ENCODE measurements at regions not wholly inside any gene's neighbourhood (a gene's known extent, or its start where the extent isn't known, plus 50 kb on each side); places are given as distances from the start of the nearest gene placed in this dataset.

DNA sequence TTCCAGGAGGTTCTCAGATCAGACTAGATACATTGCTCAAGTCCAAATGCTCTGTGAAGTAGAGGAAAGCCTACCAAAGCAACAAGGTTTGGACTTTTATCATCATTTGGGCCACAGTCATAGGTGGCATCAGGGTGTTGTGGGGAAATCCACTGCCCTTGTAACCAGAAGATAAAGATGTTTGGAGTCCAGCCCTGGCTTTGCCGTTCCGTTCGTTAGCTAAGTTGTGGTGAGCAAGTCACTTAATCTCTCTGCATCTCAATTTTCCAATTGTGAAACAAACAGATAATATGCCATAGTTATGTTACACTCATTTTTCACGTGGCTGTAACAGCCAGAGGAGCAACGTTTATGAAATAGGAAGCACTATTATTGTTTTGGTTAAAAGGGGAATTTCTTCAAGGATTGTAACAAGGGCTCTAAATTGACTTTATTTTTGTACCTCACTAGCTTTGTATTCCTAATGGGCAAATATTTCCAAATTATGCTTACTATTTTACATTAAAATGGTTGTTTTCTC is 125.6 kb downstream of the CD47 start:
- TF ChIP-seq EZH2phosphoT487 (IDR thresholded peaks at IDR 0.05; ENCODE audit: borderline replicate concordance) = no peak
- TF ChIP-seq, protein P1, sequence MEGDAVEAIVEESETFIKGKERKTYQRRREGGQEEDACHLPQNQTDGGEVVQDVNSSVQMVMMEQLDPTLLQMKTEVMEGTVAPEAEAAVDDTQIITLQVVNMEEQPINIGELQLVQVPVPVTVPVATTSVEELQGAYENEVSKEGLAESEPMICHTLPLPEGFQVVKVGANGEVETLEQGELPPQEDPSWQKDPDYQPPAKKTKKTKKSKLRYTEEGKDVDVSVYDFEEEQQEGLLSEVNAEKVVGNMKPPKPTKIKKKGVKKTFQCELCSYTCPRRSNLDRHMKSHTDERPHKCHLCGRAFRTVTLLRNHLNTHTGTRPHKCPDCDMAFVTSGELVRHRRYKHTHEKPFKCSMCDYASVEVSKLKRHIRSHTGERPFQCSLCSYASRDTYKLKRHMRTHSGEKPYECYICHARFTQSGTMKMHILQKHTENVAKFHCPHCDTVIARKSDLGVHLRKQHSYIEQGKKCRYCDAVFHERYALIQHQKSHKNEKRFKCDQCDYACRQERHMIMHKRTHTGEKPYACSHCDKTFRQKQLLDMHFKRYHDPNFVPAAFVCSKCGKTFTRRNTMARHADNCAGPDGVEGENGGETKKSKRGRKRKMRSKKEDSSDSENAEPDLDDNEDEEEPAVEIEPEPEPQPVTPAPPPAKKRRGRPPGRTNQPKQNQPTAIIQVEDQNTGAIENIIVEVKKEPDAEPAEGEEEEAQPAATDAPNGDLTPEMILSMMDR (conservative IDR thresholded peaks at IDR 0.05; ENCODE audit: low read length) = no peak
- Histone ChIP-seq H3K79me2 (ENCODE audit: insufficient read depth, low read length) (no peaks in the 10 kb centered on the region), H3K4me1 (ENCODE audit: insufficient read depth, low read length, poor library complexity, severe bottlenecking) (peaks cover 10% of the 10 kb centered on the region), H3K9me2 (replicated peaks; ENCODE audit: low read depth, low read length) (no peaks in the 10 kb centered on the region), H3K4me2 (ENCODE audit: low read depth, low read length, poor library complexity, severe bottlenecking) (no peak overlapping the region), H2AFZ (ENCODE audit: low read length) (no peak overlapping the region), H3K4me3 (ENCODE audit: low read length, poor library complexity, severe bottlenecking) (no peak overlapping the region), H3F3A (ENCODE audit: low read depth) (no peaks in the 10 kb centered on the region), H3K9ac (ENCODE audit: low read depth, low read length, poor library complexity, severe bottlenecking) (no peak overlapping the region), H3K27me3 (ENCODE audit: insufficient read depth, low read length, poor library complexity, severe bottlenecking) (no peaks in the 10 kb centered on the region), H4K20me1 (ENCODE audit: insufficient read depth, low read length, poor library complexity, severe bottlenecking) (no peaks in the 10 kb centered on the region), H3K9me3 (ENCODE audit: insufficient read depth, low read depth, low read length) (no peaks in the 10 kb centered on the region), H3K36me3 (ENCODE audit: insufficient read depth, low read length) (no peaks in the 10 kb centered on the region)

DNA sequence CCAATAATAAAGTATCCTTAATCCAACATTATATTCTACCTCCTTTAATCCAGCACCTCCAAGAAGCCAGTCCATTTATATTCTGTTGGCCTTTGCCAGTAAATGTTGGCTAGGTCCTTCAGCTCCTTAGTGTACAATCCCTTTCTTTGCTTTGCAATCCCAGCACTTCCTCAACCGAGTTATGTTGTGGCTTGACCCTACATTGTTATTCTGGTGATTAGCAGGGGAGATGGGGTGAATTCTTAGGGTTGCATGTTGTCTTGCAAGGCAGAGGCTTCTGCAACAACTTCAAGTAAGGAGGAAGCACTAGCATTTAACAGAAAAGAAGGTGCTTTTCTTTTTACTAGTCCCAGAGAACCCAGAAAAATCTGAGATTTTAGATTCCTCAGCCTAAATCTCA is 127.2 kb downstream of the CD47 start:
- H3K9me2 ChIP-seq (replicated peaks; ENCODE audit: low read depth, low read length) = no peaks in the 10 kb centered on the region
- TF ChIP-seq, protein P1 (conservative IDR thresholded peaks at IDR 0.05; ENCODE audit: low read length) = no peak
- TF ChIP-seq EZH2phosphoT487 (IDR thresholded peaks at IDR 0.05; ENCODE audit: borderline replicate concordance) = no peak
- H3K9me3 ChIP-seq (ENCODE audit: insufficient read depth, low read depth, low read length) = no peaks in the 10 kb centered on the region
- no peak overlapping the region for H3K4me3 ChIP-seq (ENCODE audit: low read length, poor library complexity, severe bottlenecking)
- no peak overlapping the region for H2AFZ ChIP-seq (ENCODE audit: low read length)
- no peaks in the 10 kb centered on the region for H4K20me1 ChIP-seq (ENCODE audit: insufficient read depth, low read length, poor library complexity, severe bottlenecking)
- no peaks in the 10 kb centered on the region for H3K36me3 ChIP-seq (ENCODE audit: insufficient read depth, low read length)
- no peaks in the 10 kb centered on the region for H3F3A ChIP-seq (ENCODE audit: low read depth)
- H3K4me2 ChIP-seq (ENCODE audit: low read depth, low read length, poor library complexity, severe bottlenecking) = no peak overlapping the region
- H3K27me3 ChIP-seq (ENCODE audit: insufficient read depth, low read length, poor library complexity, severe bottlenecking) = no peaks in the 10 kb centered on the region
- H3K9ac ChIP-seq (ENCODE audit: low read depth, low read length, poor library complexity, severe bottlenecking) = no peak overlapping the region
- no peaks in the 10 kb centered on the region for H3K79me2 ChIP-seq (ENCODE audit: insufficient read depth, low read length)
- peaks cover 21% of the 10 kb centered on the region for H3K4me1 ChIP-seq (ENCODE audit: insufficient read depth, low read length, poor library complexity, severe bottlenecking)

DNA sequence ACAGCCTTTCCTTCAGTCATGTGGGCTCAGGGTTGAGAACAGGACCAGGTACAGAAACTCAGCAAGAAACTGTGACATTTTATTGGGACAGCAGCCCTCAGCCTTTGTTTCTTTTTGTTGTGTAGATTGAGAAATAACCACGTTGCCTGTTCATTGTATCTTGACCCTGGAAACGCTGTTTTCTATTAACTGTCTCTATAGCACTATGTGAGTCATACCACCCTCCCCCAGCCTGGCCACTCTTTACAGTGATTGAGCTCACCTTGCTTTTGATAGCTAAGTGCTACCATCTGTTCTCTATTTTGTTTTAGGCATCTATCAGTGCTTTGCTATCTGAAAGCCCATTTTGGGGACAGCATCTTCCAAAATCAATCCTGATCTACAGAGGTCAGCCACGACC is 127.9 kb downstream of the CD47 start:
- no peak for TF ChIP-seq EZH2phosphoT487 (IDR thresholded peaks at IDR 0.05; ENCODE audit: borderline replicate concordance)
- TF ChIP-seq, protein P1 (conservative IDR thresholded peaks at IDR 0.05; ENCODE audit: low read length) = no peak
- no peak overlapping the region for H3K4me2 ChIP-seq (ENCODE audit: low read depth, low read length, poor library complexity, severe bottlenecking)
- no peak overlapping the region for H3K9ac ChIP-seq (ENCODE audit: low read depth, low read length, poor library complexity, severe bottlenecking)
- no peaks in the 10 kb centered on the region for H3K9me3 ChIP-seq (ENCODE audit: insufficient read depth, low read depth, low read length)
- H3K4me3 ChIP-seq (ENCODE audit: low read length, poor library complexity, severe bottlenecking) = no peak overlapping the region
- no peaks in the 10 kb centered on the region for H4K20me1 ChIP-seq (ENCODE audit: insufficient read depth, low read length, poor library complexity, severe bottlenecking)
- no peaks in the 10 kb centered on the region for H3F3A ChIP-seq (ENCODE audit: low read depth)
- peaks cover 27% of the 10 kb centered on the region for H3K4me1 ChIP-seq (ENCODE audit: insufficient read depth, low read length, poor library complexity, severe bottlenecking)
- no peaks in the 10 kb centered on the region for H3K36me3 ChIP-seq (ENCODE audit: insufficient read depth, low read length)
- H3K79me2 ChIP-seq (ENCODE audit: insufficient read depth, low read length) = no peaks in the 10 kb centered on the region
- no peaks in the 10 kb centered on the region for H3K9me2 ChIP-seq (replicated peaks; ENCODE audit: low read depth, low read length)
- no peak overlapping the region for H2AFZ ChIP-seq (ENCODE audit: low read length)
- no peaks in the 10 kb centered on the region for H3K27me3 ChIP-seq (ENCODE audit: insufficient read depth, low read length, poor library complexity, severe bottlenecking)
